CD4-positive, alpha-beta memory T cell (primary cell): ENCODE measurements at regions not wholly inside any gene's neighbourhood (a gene's known extent, or its start where the extent isn't known, plus 50 kb on each side); places are given as distances from the start of the nearest gene placed in this dataset.
"Not testable (repeated sequence)": the region's sequence is repeated elsewhere in the genome, so short reads cannot be mapped to it uniquely, and the experiment has no call there.

Experiments used
- CTCF ChIA-PET: fragments of 350-600 bp; sonication (Branson Sonifier 250); formaldehyde crosslinking; loops from one replicate; lab custom pipeline; 2021; ENCODE audit warnings: inconsistent platforms; ENCODE audit not compliant: partially characterized antibody; lab: Charles Lee
- POLR2A ChIA-PET: fragments of 350-600 bp; sonication (Branson Sonifier 250); formaldehyde crosslinking; loops from one replicate; lab custom pipeline; 2021; ENCODE audit not compliant: partially characterized antibody; lab: Charles Lee
- DNase-seq, 5 donors: peaks; one replicate each; pipeline versions ENCODE4 v3.0.0 to v3.0.0-alpha.2; 2020 to 2022; ENCODE audit warnings: mixed read lengths in 1 of 5
- H3K27ac ChIP-seq: one replicate; pipeline ENCODE4 v1.7.0; 2013; ENCODE audit warnings: low read depth, low read length
- H3K27me3 ChIP-seq: 2 replicates; pipeline ENCODE4 v1.7.0; 2013; ENCODE audit warnings: mild to moderate bottlenecking, low read length, moderate library complexity; ENCODE audit not compliant: insufficient read depth
- H3K36me3 ChIP-seq: 2 replicates; pipeline ENCODE4 v1.7.0; 2013; ENCODE audit warnings: mild to moderate bottlenecking, low read length, moderate library complexity; ENCODE audit not compliant: insufficient read depth
- H3K4me1 ChIP-seq: 2 replicates; pipeline ENCODE4 v1.7.0; 2013; ENCODE audit warnings: mild to moderate bottlenecking, low read length, moderate library complexity; ENCODE audit not compliant: insufficient read depth
- H3K4me3 ChIP-seq, 2 donors: one replicate each; pipeline ENCODE4 v1.7.0; 2013; ENCODE audit warnings: low read length in 2 of 2, mild to moderate bottlenecking in 1 of 2
- H3K9me3 ChIP-seq, 2 donors: one replicate each; pipeline ENCODE4 v1.7.0; 2013; ENCODE audit warnings: low read length in 2 of 2, control low read depth in 1 of 2; ENCODE audit not compliant: control insufficient read depth in 1 of 2
- H3K27ac Mint-ChIP-seq, 7 donors: one replicate each; pipeline ENCODE4 v1.8.0; 2020 to 2021; ENCODE audit warnings: mixed read lengths in 7 of 7, mild to moderate bottlenecking in 6 of 7, inconsistent platforms in 3 of 7, moderate library complexity in 3 of 7
- H3K27me3 Mint-ChIP-seq, 2 donors: one replicate each; pipeline ENCODE4 v1.8.0; 2020 to 2021; ENCODE audit warnings: mixed read lengths in 2 of 2
- H3K36me3 Mint-ChIP-seq, 2 donors: one replicate each; pipeline ENCODE4 v1.8.0; 2020 to 2021; ENCODE audit warnings: mixed read lengths in 2 of 2, inconsistent platforms in 1 of 2, mild to moderate bottlenecking in 1 of 2
- H3K4me1 Mint-ChIP-seq, 4 donors: one replicate each; pipeline ENCODE4 v1.8.0; 2020 to 2021; ENCODE audit warnings: mixed read lengths in 4 of 4, mild to moderate bottlenecking in 1 of 4
- H3K4me3 Mint-ChIP-seq, 8 donors: one replicate each; pipeline ENCODE4 v1.8.0; 2020 to 2021; ENCODE audit warnings: mixed read lengths in 8 of 8, mild to moderate bottlenecking in 7 of 8, moderate library complexity in 6 of 8, inconsistent platforms in 3 of 8
- H3K9me3 Mint-ChIP-seq, 8 donors: one replicate each; pipeline ENCODE4 v1.8.0; 2020 to 2021; ENCODE audit warnings: mixed read lengths in 8 of 8, mild to moderate bottlenecking in 5 of 8, inconsistent platforms in 3 of 8, moderate library complexity in 1 of 8
- intact Hi-C: fragments of 100-400 bp; cut with micrococcal nuclease; formaldehyde crosslinking; loops from one replicate; pipeline ENCODE4 v1.15.1; 2023

- no peaks in the 10 kb centered on the region for H3K9me3 ChIP-seq
- no peaks in the 10 kb centered on the region for H3K27me3 ChIP-seq
- H3K36me3 ChIP-seq, result no peaks in the 10 kb centered on the region
- Mint-ChIP-seq H3K27ac (no peak overlapping the region), H3K36me3 (no peaks in the 10 kb centered on the region), H3K27me3 (peaks cover 11 to 15% of the 10 kb centered on the region in 2 donors), H3K4me3 (no peak overlapping the region), H3K4me1 (peaks cover 0 to 2% (median under 1%) of the 10 kb centered on the region in 4 donors), H3K9me3 (no peaks in the 10 kb centered on the region)
- ChIA-PET CTCF (no interaction called here), POLR2A (no interaction called here)
- no peak overlapping the region for H3K27ac ChIP-seq
- H3K4me1 ChIP-seq, result no peaks in the 10 kb centered on the region
- H3K4me3 ChIP-seq, result no peak overlapping the region
- intact Hi-C loops, result no loop called here
- no peak for DNase-seq
These were observed 447.1 kb downstream of the PTPRU start for GRCh38 chr1:29683472-29683871.

- no peak overlapping the region for H3K4me3 ChIP-seq
- H3K27me3 ChIP-seq, result no peaks in the 10 kb centered on the region
- H3K4me1 Mint-ChIP-seq, result no peaks in the 10 kb centered on the region
- no peak for DNase-seq
- no peaks in the 10 kb centered on the region for H3K36me3 ChIP-seq
- no peaks in the 10 kb centered on the region for H3K36me3 Mint-ChIP-seq
- no peak overlapping the region for H3K27ac Mint-ChIP-seq
- ChIA-PET CTCF (no interaction called here), POLR2A (no interaction called here)
- intact Hi-C loops, result no loop called here
- peaks cover 8 to 15% of the 10 kb centered on the region in 2 donors for H3K27me3 Mint-ChIP-seq
- H3K4me3 Mint-ChIP-seq, result no peak overlapping the region
- H3K27ac ChIP-seq, result no peak overlapping the region
- no peaks in the 10 kb centered on the region for H3K9me3 ChIP-seq
- no peaks in the 10 kb centered on the region for H3K4me1 ChIP-seq
- H3K9me3 Mint-ChIP-seq, result no peaks in the 10 kb centered on the region
These were observed 446.6 kb downstream of the PTPRU start for GRCh38 chr1:29682919-29683295.

GRCh38 chr1:29682171-29682918 is 446.0 kb downstream of the PTPRU start:
- no peak overlapping the region for H3K4me3 Mint-ChIP-seq
- peaks cover 8 to 13% of the 10 kb centered on the region in 2 donors for H3K27me3 Mint-ChIP-seq
- no peak for DNase-seq
- intact Hi-C loops, result no loop called here
- Histone ChIP-seq H3K27ac (no peak overlapping the region), H3K4me3 (no peak overlapping the region), H3K36me3 (no peaks in the 10 kb centered on the region), H3K27me3 (no peaks in the 10 kb centered on the region), H3K4me1 (no peaks in the 10 kb centered on the region), H3K9me3 (no peaks in the 10 kb centered on the region)
- H3K4me1 Mint-ChIP-seq, result no peaks in the 10 kb centered on the region
- H3K9me3 Mint-ChIP-seq, result no peaks in the 10 kb centered on the region
- H3K27ac Mint-ChIP-seq, result no peak overlapping the region
- POLR2A ChIA-PET, result no interaction called here
- CTCF ChIA-PET, result no interaction called here
- H3K36me3 Mint-ChIP-seq, result no peaks in the 10 kb centered on the region

- intact Hi-C loops, POLR2A ChIA-PET, H3K36me3 Mint-ChIP-seq, H3K36me3 ChIP-seq, H3K4me1 ChIP-seq, H3K9me3 Mint-ChIP-seq, H3K4me1 Mint-ChIP-seq, H3K4me3 Mint-ChIP-seq, H3K27ac Mint-ChIP-seq, CTCF ChIA-PET, H3K9me3 ChIP-seq, H3K4me3 ChIP-seq, H3K27me3 ChIP-seq, H3K27ac ChIP-seq, DNase-seq: not testable (repeated sequence)
- H3K27me3 Mint-ChIP-seq, result peaks cover 4 to 12% of the 10 kb centered on the region in 2 donors
These were observed 445.1 kb downstream of the PTPRU start for GRCh38 chr1:29681416-29681815.

- intact Hi-C loops, result no loop called here
- peaks cover 2 to 4% of the 10 kb centered on the region in 2 donors for H3K27me3 Mint-ChIP-seq
- H3K4me1 ChIP-seq, result no peaks in the 10 kb centered on the region
These were observed 443.7 kb downstream of the PTPRU start for GRCh38 chr1:29679828-29680558.

GRCh38 chr1:29679316-29679715 is 443.0 kb downstream of the PTPRU start:
- no peaks in the 10 kb centered on the region for H3K36me3 ChIP-seq
- ChIA-PET CTCF (no interaction called here), POLR2A (no interaction called here)
- Mint-ChIP-seq H3K4me3 (no peak overlapping the region), H3K36me3 (no peaks in the 10 kb centered on the region), H3K4me1 (no peaks in the 10 kb centered on the region), H3K9me3 (no peaks in the 10 kb centered on the region), H3K27me3 (peaks cover 2 to 4% of the 10 kb centered on the region in 2 donors), H3K27ac (no peak overlapping the region)
- no peaks in the 10 kb centered on the region for H3K4me1 ChIP-seq
- no peak overlapping the region for H3K4me3 ChIP-seq
- H3K27ac ChIP-seq, result no peak overlapping the region
- DNase-seq, result no peak
- no peaks in the 10 kb centered on the region for H3K9me3 ChIP-seq
- intact Hi-C loops, result no loop called here
- H3K27me3 ChIP-seq, result no peaks in the 10 kb centered on the region

More at GRCh38 chr1:29679828-29680558, 443.7 kb downstream of the PTPRU start:
- Histone ChIP-seq H3K27me3 (no peaks in the 10 kb centered on the region), H3K9me3 (no peaks in the 10 kb centered on the region), H3K27ac (no peak overlapping the region), H3K36me3 (no peaks in the 10 kb centered on the region), H3K4me3 (no peak overlapping the region)
- Mint-ChIP-seq H3K27ac (no peak overlapping the region), H3K9me3 (no peaks in the 10 kb centered on the region), H3K4me3 (no peak overlapping the region), H3K4me1 (no peaks in the 10 kb centered on the region), H3K36me3 (no peaks in the 10 kb centered on the region)
- CTCF ChIA-PET, result no interaction called here
- POLR2A ChIA-PET, result no interaction called here
- DNase-seq, result no peak

GRCh38 chr1:29677028-29678024 is 441.0 kb downstream of the PTPRU start:
- POLR2A ChIA-PET, result no interaction called here

More at GRCh38 chr1:29677028-29678024, 441.0 kb downstream of the PTPRU start:
- no peaks in the 10 kb centered on the region for H3K4me1 ChIP-seq
- H3K36me3 Mint-ChIP-seq, result no peaks in the 10 kb centered on the region
- no peaks in the 10 kb centered on the region for H3K9me3 Mint-ChIP-seq
- no peak overlapping the region for H3K27ac ChIP-seq
- peaks cover 2 to 4% of the 10 kb centered on the region in 2 donors for H3K27me3 Mint-ChIP-seq
- no peak overlapping the region for H3K4me3 Mint-ChIP-seq
- no peak for DNase-seq
- no peaks in the 10 kb centered on the region for H3K4me1 Mint-ChIP-seq
- no peaks in the 10 kb centered on the region for H3K27me3 ChIP-seq
- no peak overlapping the region for H3K4me3 ChIP-seq
- H3K27ac Mint-ChIP-seq, result no peak overlapping the region
- H3K36me3 ChIP-seq, result no peaks in the 10 kb centered on the region
- CTCF ChIA-PET, result no interaction called here
- intact Hi-C loops, result no loop called here
- no peaks in the 10 kb centered on the region for H3K9me3 ChIP-seq
